GM18951 (cell line): ENCODE measurements at regions not wholly inside any gene's neighbourhood (a gene's known extent, or its start where the extent isn't known, plus 50 kb on each side); places are given as distances from the start of the nearest gene placed in this dataset.
"Not testable (repeated sequence)": the region's sequence is repeated elsewhere in the genome, so short reads cannot be mapped to it uniquely, and the experiment has no call there.

Source experiments
- POLR2A ChIP-seq: IDR thresholded peaks from 4 replicates; pipeline ENCODE4 v1.6.1; 2011; ENCODE audit warnings: mild to moderate bottlenecking; ENCODE audit not compliant: insufficient read length, insufficient read depth; ENCODE audit errors: extremely low read depth
- in situ Hi-C: fragments of 300-500 bp; cut with MboI; formaldehyde crosslinking; loops from one replicate; pipeline ENCODE4 v1.12.0; 2022; ENCODE audit warnings: low sequenced_read_pairs, mixed read lengths, inconsistent platforms; ENCODE audit not compliant: unreplicated experiment

GRCh38 chr6:85245004-85245403, 204.9 kb upstream of the NT5E start:
- in situ Hi-C loops, result no loop called here
- TF ChIP-seq POLR2A, result no peak

DNA sequence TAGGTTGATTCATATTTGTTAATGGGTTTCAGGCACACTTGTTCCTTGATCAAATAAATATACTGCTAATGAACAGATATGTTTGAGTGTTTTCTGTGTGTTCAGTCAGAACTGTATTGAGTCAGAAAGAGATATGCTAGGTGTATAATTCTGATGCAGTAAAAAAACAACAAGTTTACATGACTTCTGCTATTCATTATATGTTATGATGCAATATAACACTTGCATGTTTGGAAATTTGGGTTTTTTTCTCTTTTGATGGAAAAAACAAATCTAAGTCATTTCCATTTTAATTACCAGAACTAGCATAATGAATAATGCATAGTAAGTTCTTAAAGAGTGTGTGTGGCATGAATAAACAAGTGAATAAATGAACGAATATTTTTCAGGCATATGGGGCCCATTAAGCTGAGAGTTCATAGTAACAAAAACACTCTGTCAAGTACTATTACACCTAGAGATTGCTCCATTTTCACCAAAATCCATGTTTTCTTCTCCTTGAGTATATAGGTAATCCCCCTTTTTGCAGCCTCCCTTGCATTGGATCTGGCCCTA, 208.3 kb upstream of the NT5E start:
- TF ChIP-seq POLR2A, result no peak
- in situ Hi-C loops, result no loop called here

DNA sequence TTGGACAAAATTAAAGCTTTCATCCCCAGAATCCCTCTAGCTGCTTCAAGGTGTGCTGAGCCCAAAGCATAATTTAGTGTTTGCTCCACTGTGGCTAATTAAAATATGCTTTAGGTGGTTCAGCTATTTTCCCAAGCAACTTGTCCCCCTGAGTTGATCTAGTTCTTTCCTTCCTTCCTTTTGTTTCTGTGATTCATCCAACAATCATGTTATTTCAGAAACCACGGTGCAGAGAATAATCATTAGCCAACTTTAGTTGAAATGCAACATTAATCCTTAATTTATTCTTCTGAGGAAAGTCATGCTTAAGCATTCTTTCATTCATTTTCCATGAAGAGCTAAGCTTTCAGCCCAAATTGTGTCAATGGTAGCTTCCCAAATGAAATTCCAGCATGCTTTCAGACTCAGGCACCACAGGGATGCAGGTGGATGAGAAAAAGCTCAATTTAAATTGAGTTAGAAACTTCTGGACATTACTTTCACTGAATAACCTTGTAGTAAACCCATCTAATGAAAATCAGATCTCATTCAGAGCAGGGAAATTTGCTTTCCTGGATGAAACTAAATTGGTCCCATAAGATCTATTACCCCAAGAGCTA, 209.0 kb upstream of the NT5E start:
- in situ Hi-C loops, result no loop called here

GRCh38 chr6:85237478-85237877, 212.4 kb upstream of the NT5E start:
- no peak for TF ChIP-seq POLR2A
- in situ Hi-C loops, result no loop called here

More for the DNA sequence above, 209.0 kb upstream of the NT5E start:
- no peak for TF ChIP-seq POLR2A

GRCh38 chr6:85236636-85237035, 213.2 kb upstream of the NT5E start:
- in situ Hi-C loops, result no loop called here
- TF ChIP-seq POLR2A, result no peak

DNA sequence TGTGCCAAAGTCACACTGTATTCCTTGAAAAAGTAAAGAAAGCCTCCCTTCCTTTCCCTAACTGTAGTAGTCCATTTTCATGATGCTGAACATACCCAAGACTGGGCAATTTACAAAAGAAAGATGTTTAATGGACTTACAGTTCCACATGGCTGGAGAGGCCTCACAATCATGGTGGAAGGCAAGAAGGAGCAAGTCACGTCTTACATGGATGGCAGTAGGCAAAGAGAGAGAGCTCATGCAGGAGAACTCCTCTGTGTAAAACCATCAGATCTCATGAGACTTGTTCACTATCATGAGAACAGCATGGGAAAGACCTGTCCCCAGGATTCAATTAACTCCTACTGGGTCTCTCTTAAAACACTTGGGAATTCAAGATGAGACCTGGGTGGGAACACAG, 222.5 kb upstream of the NT5E start:
- in situ Hi-C loops, result not testable (repeated sequence)

GRCh38 chr6:85212794-85213193, 237.1 kb upstream of the NT5E start:
- in situ Hi-C loops, result not testable (repeated sequence)

DNA sequence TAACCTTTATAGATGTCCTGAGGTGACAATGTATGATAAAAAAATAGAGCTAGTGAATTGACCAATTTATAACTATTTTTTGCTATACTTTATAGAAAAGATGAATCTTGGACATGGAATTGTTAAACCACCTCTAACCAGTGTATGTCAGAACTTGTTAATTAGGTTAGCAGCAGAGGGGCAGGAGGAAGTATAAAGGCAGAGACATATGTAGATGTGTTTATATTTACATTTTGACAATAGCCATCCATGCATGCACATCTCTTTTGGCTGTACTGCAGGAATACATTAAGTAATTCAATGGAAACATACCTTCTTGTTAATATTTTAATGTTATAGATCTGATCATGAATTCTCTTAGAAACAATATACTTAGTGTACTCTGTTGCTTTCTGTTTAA, 254.6 kb upstream of the NT5E start:
- in situ Hi-C loops, result no loop called here
- TF ChIP-seq POLR2A, result no peak

DNA sequence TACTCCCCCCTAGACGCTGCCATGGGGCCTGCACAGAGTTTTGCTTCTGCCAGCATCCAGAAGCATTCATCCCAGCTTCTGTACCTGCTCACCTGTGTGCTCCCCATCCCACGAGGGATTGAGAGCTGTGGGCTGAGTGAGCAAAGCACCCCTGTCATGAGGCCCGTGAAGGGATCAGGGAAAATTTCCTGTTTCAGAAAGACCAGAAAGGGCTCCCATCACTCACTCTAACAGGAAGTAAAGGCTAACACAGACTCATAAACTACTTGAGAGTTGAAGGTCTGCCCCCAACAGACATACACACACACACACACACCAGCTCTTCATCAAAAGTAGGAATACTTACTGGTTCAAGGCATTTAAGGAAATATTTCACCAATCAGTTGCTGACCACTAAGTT, 256.5 kb upstream of the NT5E start:
- in situ Hi-C loops, result no loop called here
- TF ChIP-seq POLR2A, result no peak

DNA sequence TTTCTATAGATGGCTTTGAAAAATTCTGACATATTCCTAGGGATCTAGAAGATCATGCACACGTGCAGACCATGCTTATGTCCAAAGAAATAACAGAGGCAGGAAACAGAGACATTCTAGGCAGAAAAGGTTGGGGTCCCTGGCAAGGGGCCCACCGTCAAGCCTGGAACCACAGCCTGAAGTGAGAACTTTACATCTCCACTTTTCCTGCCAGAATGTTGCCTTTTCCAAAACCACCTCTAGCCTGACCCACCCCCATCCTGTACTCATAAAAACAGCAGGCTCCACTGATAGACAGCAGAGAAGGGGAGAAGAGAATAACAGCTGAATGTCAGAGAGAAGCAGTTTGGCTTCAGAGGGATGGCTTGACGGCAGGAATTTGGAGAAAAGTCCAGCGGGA, 257.3 kb upstream of the NT5E start:
- in situ Hi-C loops, result no loop called here
- no peak for TF ChIP-seq POLR2A

GRCh38 chr6:85192186-85192585, 257.7 kb upstream of the NT5E start:
- no peak for TF ChIP-seq POLR2A
- in situ Hi-C loops, result no loop called here

- in situ Hi-C loops, result no loop called here
- TF ChIP-seq POLR2A, result no peak
These were observed 258.2 kb upstream of the NT5E start for GRCh38 chr6:85191656-85192055.

DNA sequence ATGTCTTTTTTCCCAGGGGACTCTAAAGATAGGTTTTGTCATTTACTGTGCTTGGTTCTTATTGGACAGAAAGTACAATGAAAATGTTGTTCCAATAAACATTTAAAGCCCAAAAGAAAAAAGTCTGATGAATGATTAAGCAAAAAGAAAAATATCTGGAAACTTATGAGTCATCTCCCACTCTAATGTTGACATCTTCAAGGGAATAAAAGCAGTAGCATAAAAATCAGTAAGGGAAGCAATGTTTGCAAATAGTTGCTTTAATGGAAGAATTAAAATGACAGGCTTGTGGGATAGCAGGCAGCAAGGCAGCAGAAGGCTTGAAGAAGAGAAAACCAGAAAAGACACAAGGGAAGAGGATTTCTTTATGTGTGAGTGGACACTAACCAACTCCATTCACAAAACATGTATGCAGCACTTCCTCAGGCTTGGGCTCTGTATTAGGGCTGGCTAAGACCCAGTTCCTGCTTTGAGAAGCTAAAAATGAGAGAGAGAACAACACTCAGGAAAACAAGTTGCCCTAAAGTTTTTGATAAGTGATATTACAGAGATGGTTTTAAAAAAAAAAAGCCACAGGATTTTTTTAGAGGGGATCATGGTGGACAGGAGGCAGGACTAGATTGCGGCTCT, 263.2 kb upstream of the NT5E start:
- in situ Hi-C loops, result no loop called here
- no peak for TF ChIP-seq POLR2A

DNA sequence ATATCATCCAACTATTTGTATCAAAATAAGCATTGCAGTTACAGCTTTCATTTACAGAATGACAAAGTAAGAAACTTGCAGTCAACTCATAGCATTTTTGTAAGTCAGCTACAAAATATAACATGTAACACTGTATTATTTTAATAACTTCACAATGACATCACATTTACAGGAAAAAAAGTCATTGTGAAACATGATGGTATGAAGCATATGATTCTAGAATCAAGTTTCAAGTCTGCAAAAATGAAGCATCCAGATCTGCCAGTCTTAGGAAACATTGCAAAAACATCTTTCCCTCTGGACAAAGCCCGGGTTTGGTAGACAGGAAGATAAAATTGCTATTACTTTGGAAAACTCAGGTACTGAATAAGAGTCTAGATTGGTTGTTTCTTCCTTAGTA, 263.9 kb upstream of the NT5E start:
- TF ChIP-seq POLR2A, result no peak
- in situ Hi-C loops, result no loop called here
